Panc1 (cell line): ENCODE measurements at regions not wholly inside any gene's neighbourhood (a gene's known extent, or its start where the extent isn't known, plus 50 kb on each side); places are given as distances from the start of the nearest gene placed in this dataset.

ENCODE experiments used
- ATAC-seq: fragments of 200-7000 bp; cut with Tn5 transposase; 2 replicates; pipeline ENCODE4 v1.9.1; 2020; ENCODE audit warnings: mild to moderate bottlenecking, moderate library complexity
- BruUV-seq: library from RNA; stranded (reverse); fragments of 400-500 nt; replicated peaks from 2 replicates; lab custom pipeline; 2021; lab: Mats Ljungman, UMichigan
- CTCF ChIA-PET: fragments of 300-600 bp; sonication (Branson Sonifier 250); formaldehyde crosslinking; loops from one replicate; lab custom pipeline; 2022; ENCODE audit warnings: antibody characterized with exemption; lab: Charles Lee
- POLR2A ChIA-PET: fragments of 300-600 bp; sonication (Branson Sonifier 250); formaldehyde crosslinking; loops from one replicate; lab custom pipeline; 2022; ENCODE audit warnings: antibody characterized with exemption; lab: Charles Lee
- DNase-seq: peaks from one replicate; pipeline ENCODE4 v3.0.0-alpha.2; 2010; ENCODE audit warnings: low read depth, low spot score
- H3K27ac ChIP-seq: 2 replicates; pipeline ENCODE4 v1.5.1; 2011; ENCODE audit warnings: mild to moderate bottlenecking, low read length, inconsistent platforms
- H3K27me3 ChIP-seq: fragments of 200-500 bp; sonication (Bioruptor generic); 2 replicates; pipeline ENCODE4 v1.6.0; 2014; ENCODE audit warnings: low read length, inconsistent platforms; ENCODE audit not compliant: control insufficient read depth, insufficient read depth
- H3K36me3 ChIP-seq: fragments of 200-500 bp; sonication (Bioruptor generic); 2 replicates; pipeline ENCODE4 v1.5.1; 2014; ENCODE audit warnings: inconsistent platforms, mild to moderate bottlenecking, low read length, moderate library complexity; ENCODE audit not compliant: control insufficient read depth, insufficient read depth
- H3K4me1 ChIP-seq: 2 replicates; pipeline ENCODE4 v1.5.1; 2011; ENCODE audit warnings: inconsistent platforms, mild to moderate bottlenecking, low read length, moderate library complexity; ENCODE audit not compliant: control insufficient read depth, insufficient read depth
- H3K4me3 ChIP-seq, 2 experiments: 2 replicates each; pipeline ENCODE4 v1.5.1; 2011 to 2012; ENCODE audit warnings: low read depth in 2 of 2, low read length in 2 of 2, mild to moderate bottlenecking in 2 of 2, inconsistent platforms in 1 of 2, moderate library complexity in 1 of 2
- H3K9me3 ChIP-seq: fragments of 200-500 bp; sonication (Bioruptor generic); 2 replicates; pipeline ENCODE4 v1.5.1; 2014; ENCODE audit warnings: low read depth, mild to moderate bottlenecking, inconsistent platforms, low read length, moderate library complexity; ENCODE audit not compliant: control insufficient read depth, insufficient read depth
- CTCF ChIP-seq: fragments of 450-650 bp; IDR thresholded peaks from 2 replicates; pipeline ENCODE4 v1.5.1; 2017; ENCODE audit warnings: mild to moderate bottlenecking
- POLR2AphosphoS5 ChIP-seq: IDR thresholded peaks from 2 replicates; pipeline ENCODE4 v1.6.1; 2012; ENCODE audit warnings: mild to moderate bottlenecking, low read depth, low read length, moderate library complexity
- REST ChIP-seq, 2 experiments: IDR thresholded peaks; 2 replicates each; pipeline ENCODE4 v1.6.1; 2011 to 2012; ENCODE audit warnings: low read depth in 2 of 2, control low read depth in 1 of 2, low read length in 1 of 2, mild to moderate bottlenecking in 1 of 2, moderate library complexity in 1 of 2; ENCODE audit not compliant: insufficient read depth in 1 of 2
- SIN3A ChIP-seq: IDR thresholded peaks from 2 replicates; pipeline ENCODE4 v1.6.1; 2012; ENCODE audit warnings: low read depth, mild to moderate bottlenecking, low read length, moderate library complexity, borderline replicate concordance; ENCODE audit not compliant: insufficient read depth
- TCF7L2 ChIP-seq: IDR thresholded peaks from 2 replicates; pipeline ENCODE4 v1.6.1; 2011; ENCODE audit warnings: mild to moderate bottlenecking, low read depth, low read length, inconsistent platforms
- in situ Hi-C: cut with HindIII; loops from 2 replicates; pipeline ENCODE4 v1.10.0; 2016; ENCODE audit warnings: low sequenced_read_pairs, low pct_unique_long_range_greater_than_20kb
- intact Hi-C: fragments of 100-400 bp; cut with micrococcal nuclease; formaldehyde crosslinking; loops from one replicate; pipeline ENCODE4 v1.10.0; 2022; ENCODE audit not compliant: unreplicated experiment

- no peaks in the 10 kb centered on the region for H3K27me3 ChIP-seq
- intact Hi-C loops (no loop called here), in situ Hi-C loops (no loop called here)
- H3K4me1 ChIP-seq = no peaks in the 10 kb centered on the region
- POLR2A ChIA-PET = no interaction called here
- no TSS peak for BruUV-seq
- H3K27ac ChIP-seq = no peak overlapping the region
- ATAC-seq = no peak
- no peak for DNase-seq
- H3K9me3 ChIP-seq = no peaks in the 10 kb centered on the region
- no peak for TF ChIP-seq POLR2AphosphoS5
- no peak for TF ChIP-seq CTCF
- CTCF ChIA-PET = interaction anchor here (0.5 kb wide), 1 partner anchor 197 kb away, joined by 7 read pairs; no protein-coding TSS in a partner anchor
- no peak overlapping the region for H3K4me3 ChIP-seq
- H3K36me3 ChIP-seq = no peaks in the 10 kb centered on the region
These were observed 1049.2 kb upstream of the INTU start for GRCh38 chr4:126583509-126583908.

GRCh38 chr4:126591583-126591982 lies 1041.2 kb upstream of the INTU start:
- DNase-seq (no peak), ATAC-seq (no peak)
- Histone ChIP-seq H3K4me1 (no peaks in the 10 kb centered on the region), H3K27ac (no peak overlapping the region), H3K36me3 (no peaks in the 10 kb centered on the region), H3K27me3 (no peaks in the 10 kb centered on the region), H3K4me3 (no peak overlapping the region), H3K9me3 (no peaks in the 10 kb centered on the region)
- ChIA-PET CTCF (no interaction called here), POLR2A (no interaction called here)
- no TSS peak for BruUV-seq
- TF ChIP-seq CTCF = no peak
- TF ChIP-seq SIN3A = no peak
- no peak for TF ChIP-seq REST (IDR thresholded peaks at IDR 0.05; ENCODE audit: insufficient read depth in 1 of 2, low read depth in 2 of 2, low read length in 1 of 2)
- TF ChIP-seq TCF7L2 = no peak
- TF ChIP-seq POLR2AphosphoS5 = no peak
- in situ Hi-C loops = no loop called here
- intact Hi-C loops = loop anchor here (10.0 kb wide), 1 partner anchor 367 kb away; no protein-coding TSS in a partner anchor
